GM12891 (cell line): ENCODE measurements at regions not wholly inside any gene's neighbourhood (a gene's known extent, or its start where the extent isn't known, plus 50 kb on each side); places are given as distances from the start of the nearest gene placed in this dataset.

ENCODE experiments used
- POLR2A ChIP-seq: IDR thresholded peaks from 2 replicates; pipeline ENCODE4 v1.6.1; 2011; ENCODE audit warnings: low read depth, low read length, control low read depth
- POLR2AphosphoS5 ChIP-seq: IDR thresholded peaks from 2 replicates; pipeline ENCODE4 v1.6.1; 2011; ENCODE audit warnings: low read depth, low read length, control low read depth
- TAF1 ChIP-seq: IDR thresholded peaks from 2 replicates; pipeline ENCODE4 v1.6.1; 2011; ENCODE audit warnings: low read depth, low read length, control low read depth

- TF ChIP-seq POLR2A (no peak), POLR2AphosphoS5 (no peak), TAF1 (no peak)
These were observed 1005.5 kb upstream of the PTPRD start for GRCh38 chr9:11618241-11618805.
